GM12872 (cell line): ENCODE measurements at regions not wholly inside any gene's neighbourhood (a gene's known extent, or its start where the extent isn't known, plus 50 kb on each side); places are given as distances from the start of the nearest gene placed in this dataset.

Source experiments
- TF ChIP-seq, protein P1 (sequence below): IDR thresholded peaks from 3 replicates; pipeline ENCODE4 v1.5.1; 2011; ENCODE audit warnings: low read depth, mild to moderate bottlenecking, low read length, moderate library complexity; ENCODE audit not compliant: insufficient read depth

DNA sequence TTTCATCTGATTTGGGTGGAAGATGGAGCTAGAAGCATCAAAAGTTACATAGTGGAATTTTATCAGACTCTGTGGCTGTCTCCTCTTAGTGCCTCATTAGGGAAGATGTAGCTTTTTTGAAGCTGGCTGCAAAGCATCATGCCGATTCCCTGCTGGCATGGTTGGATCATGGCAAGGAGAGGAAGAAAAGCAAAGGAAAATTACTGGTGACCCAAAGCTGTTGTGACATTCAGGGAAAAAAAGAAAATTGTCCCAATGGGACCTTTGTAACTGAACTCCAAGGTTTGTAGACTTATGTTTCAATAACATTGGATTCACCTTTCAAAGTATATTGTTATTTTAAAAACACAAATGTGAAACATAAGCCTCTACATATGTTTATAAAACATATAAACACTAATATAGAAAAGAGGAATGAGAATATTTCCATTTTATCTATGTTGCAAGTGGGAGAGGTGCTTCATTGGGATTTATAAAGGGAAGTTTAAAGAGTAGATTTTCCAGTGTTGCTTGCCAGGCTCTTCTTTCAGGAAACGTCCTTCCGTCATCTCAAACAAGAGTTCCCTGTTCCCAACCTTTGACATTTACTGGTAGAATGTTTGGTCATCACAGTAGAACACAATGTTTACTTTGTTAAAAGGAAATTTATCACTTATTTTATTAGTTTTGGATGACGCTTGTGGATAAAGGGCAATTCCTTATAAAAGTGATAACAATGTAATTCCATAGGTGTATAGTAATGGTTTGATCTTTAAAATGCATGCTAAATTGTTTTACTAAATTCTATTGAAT is 190.1 kb upstream of the GPRIN3 start:
- TF ChIP-seq, protein P1, sequence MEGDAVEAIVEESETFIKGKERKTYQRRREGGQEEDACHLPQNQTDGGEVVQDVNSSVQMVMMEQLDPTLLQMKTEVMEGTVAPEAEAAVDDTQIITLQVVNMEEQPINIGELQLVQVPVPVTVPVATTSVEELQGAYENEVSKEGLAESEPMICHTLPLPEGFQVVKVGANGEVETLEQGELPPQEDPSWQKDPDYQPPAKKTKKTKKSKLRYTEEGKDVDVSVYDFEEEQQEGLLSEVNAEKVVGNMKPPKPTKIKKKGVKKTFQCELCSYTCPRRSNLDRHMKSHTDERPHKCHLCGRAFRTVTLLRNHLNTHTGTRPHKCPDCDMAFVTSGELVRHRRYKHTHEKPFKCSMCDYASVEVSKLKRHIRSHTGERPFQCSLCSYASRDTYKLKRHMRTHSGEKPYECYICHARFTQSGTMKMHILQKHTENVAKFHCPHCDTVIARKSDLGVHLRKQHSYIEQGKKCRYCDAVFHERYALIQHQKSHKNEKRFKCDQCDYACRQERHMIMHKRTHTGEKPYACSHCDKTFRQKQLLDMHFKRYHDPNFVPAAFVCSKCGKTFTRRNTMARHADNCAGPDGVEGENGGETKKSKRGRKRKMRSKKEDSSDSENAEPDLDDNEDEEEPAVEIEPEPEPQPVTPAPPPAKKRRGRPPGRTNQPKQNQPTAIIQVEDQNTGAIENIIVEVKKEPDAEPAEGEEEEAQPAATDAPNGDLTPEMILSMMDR, result no peak

DNA sequence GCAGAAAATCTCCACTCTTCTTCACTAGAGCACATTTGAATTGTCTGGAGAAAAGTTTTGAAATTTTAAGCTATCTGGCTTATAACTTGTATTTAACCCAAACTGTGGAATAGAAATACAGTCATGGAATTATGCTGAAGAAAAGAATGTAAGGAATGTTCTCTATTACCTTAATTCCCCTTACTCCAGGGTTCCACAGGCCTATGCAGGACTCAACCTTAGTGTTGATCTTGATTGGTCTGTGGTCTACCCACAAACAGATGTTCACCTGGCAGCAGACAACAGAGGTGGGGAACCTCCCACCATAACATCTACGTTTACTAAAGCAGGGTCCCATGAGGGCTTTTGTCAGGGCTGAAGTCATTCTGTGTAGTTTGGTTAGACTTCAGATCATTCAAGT is 189.3 kb upstream of the GPRIN3 start:
- TF ChIP-seq, protein P1, result no peak

DNA sequence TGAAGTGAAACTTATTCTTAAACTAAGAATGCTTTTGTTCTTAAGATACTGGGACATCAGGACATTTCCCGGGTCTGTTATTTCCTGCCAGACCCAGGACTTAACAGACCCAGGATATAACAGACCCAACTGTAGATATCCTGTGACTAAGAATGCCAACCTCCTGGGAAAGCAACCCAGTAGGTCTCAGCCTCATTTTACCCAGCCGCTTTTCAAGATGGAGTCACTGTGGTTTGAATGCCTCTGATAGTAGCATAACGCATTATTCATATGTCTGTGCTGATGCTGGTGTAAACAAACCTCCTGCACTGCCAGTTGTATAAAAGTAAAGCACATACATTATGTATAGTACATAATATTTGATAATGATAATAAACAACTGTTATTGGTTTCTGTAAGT is 185.8 kb upstream of the GPRIN3 start:
- TF ChIP-seq, protein P1, result no peak

DNA sequence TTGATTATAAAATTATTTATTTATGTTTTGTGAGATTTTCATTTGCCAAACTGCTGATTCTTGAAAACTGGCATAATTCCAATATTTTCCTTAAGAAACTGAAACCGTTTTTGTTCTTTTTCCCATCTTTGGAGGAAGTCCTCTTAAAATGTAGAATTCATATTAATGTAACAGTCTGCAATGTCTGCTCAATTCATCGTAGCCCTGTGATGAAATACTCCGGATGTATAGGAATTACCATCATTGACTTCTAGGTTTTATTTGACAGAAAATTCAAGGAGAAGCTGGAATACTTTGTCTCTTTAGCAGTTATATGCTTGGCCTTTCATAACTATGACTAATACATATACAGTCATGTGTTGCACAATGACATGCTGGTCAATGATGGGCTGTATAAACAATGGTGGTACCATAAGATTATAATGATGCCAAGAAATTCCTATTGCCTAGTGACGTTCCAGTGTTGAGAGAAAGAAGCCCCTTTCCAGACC is 185.0 kb upstream of the GPRIN3 start:
- TF ChIP-seq, protein P1, result no peak

DNA sequence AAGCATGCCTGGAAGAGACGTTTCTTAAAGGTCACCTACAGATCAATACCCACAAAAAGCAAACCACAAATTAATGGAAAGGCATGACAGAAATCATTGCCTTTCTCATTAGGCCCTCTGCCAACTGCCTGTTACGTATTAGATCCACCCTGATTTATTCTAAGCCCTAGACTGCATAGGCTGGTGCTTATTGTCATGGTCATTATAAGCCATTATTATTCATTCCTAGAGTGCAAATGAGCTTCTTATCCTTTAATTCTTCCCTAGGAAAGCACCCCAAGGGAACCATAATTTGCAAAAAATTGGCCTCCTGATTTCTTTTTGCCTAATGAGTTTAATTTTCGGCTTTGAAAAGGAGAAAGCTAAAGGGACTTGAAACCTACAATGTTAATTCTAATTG is 184.2 kb upstream of the GPRIN3 start:
- TF ChIP-seq, protein P1, result no peak

DNA sequence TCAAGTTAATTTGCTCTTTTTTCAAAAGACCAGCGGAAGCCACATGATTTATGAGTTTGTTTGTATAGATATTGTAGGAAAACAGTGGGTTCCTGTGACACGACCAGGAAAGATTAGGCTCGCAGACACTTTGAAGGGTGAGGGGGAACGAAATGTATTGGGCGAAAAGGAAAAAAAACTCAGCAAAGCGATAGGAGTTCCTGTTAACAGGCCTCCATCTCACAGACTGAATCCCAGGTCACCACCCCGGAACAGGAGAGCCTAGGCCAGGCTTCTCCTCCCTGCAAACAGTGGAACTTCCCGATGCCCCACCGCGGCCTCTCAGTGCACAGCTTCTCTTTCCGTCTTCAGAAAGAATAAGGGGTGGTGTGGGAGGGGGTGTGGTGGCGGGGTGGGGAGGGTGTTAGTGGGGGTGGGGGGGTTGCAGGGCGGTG is 181.8 kb upstream of the GPRIN3 start:
- TF ChIP-seq, protein P1, result no peak

DNA sequence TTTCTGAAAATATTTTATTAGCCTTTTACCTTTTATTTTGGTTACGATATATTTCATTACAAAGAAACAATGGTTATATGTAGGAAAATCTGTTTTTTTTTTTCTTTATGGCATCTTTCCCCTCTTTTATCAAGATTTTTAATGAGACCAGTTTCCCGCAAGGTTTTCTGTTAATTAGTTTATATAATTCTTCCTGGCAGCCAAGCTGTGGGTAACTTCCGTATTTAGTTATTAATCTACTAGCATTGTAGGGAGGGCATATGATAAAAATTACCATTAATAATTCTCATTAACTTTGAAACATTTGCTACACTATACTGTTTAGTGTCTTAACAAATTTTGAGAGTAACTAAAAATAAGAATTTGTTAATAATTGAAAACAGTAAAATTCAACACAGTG is 181.1 kb upstream of the GPRIN3 start:
- TF ChIP-seq, protein P1, result no peak
